Astrocyte (in vitro differentiated cells and primary cell): ENCODE measurements at regions not wholly inside any gene's neighbourhood (a gene's known extent, or its start where the extent isn't known, plus 50 kb on each side); places are given as distances from the start of the nearest gene placed in this dataset.

ENCODE experiments used
- EZH2 ChIP-seq: IDR thresholded peaks from 2 replicates; pipeline ENCODE4 v1.6.1; 2012; ENCODE audit warnings: mild to moderate bottlenecking, low read length, inconsistent platforms; ENCODE audit not compliant: insufficient read depth
- TF ChIP-seq, protein P1 (sequence below): IDR thresholded peaks from 2 replicates; pipeline ENCODE4 v1.5.1; 2011; ENCODE audit warnings: low read depth, mild to moderate bottlenecking, inconsistent platforms, low read length, moderate library complexity; ENCODE audit not compliant: insufficient read depth

DNA sequence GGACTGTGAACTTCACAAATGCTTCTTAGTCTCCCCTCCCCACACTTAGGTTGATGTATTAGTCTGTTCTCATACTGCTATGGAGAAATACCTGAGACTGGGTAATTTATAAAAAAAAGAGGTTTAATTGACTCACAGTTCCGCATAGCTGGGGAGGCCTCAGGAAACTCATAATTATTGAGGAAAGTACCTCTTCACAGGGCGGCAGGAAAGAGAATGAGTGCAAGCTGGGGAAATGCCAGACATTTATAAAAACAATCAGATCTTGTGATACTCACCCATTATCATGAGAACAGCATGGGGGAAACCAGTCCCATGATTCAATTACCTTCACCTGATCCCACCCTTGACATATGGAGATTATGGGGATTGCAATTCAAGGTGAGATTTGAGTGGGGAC is 178.8 kb downstream of the SLC38A4 start:
- TF ChIP-seq, protein P1, sequence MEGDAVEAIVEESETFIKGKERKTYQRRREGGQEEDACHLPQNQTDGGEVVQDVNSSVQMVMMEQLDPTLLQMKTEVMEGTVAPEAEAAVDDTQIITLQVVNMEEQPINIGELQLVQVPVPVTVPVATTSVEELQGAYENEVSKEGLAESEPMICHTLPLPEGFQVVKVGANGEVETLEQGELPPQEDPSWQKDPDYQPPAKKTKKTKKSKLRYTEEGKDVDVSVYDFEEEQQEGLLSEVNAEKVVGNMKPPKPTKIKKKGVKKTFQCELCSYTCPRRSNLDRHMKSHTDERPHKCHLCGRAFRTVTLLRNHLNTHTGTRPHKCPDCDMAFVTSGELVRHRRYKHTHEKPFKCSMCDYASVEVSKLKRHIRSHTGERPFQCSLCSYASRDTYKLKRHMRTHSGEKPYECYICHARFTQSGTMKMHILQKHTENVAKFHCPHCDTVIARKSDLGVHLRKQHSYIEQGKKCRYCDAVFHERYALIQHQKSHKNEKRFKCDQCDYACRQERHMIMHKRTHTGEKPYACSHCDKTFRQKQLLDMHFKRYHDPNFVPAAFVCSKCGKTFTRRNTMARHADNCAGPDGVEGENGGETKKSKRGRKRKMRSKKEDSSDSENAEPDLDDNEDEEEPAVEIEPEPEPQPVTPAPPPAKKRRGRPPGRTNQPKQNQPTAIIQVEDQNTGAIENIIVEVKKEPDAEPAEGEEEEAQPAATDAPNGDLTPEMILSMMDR: no peak
- no peak for TF ChIP-seq EZH2
